ENCODE measurements at regions not wholly inside any gene's neighbourhood (a gene's known extent, or its start where the extent isn't known, plus 50 kb on each side); places are given as distances from the start of the nearest gene placed in this dataset.
A peak's percentile ranks its signal among the peaks of the same experiment; 100 is the strongest.
"Not testable (repeated sequence)": the region's sequence is repeated elsewhere in the genome, so short reads cannot be mapped to it uniquely, and the experiment has no call there.

- no peak for ATAC-seq
- DNase-seq (ENCODE audit: low spot score): no peak
Observed at GRCh38 chr11:82536706-82537105, 197.0 kb downstream of the FAM181B start.

DNA sequence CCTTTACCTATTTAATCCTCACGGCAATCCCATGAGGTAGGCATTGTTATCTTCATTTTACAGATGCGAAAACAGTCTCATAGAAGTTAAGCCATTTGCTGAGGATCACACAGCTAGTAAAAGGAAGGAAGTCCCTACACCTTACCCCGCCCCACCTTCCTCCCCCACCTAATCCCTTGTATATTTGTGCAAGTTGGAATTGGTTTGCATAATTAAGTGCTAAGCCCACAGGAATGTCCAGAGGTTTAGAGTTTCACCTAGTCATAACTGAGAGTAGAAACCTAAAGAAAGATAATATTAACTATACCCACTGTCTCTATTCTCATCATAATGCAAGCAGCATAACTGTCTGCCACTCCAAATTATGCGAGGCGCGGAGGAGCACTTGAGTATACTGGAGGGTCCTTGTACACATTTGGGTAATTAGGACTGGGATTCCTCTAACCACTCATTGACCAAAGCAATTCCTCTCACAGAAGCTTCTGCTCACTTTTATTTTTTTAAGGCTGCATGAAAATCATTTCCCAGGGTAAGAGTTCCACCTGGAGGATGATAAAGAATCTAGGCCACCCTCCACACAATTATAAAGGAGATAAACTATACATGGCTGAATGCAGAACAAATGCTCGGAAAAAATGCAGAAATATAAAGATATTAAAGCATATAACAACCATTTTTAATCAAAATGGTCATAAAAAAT, 199.9 kb downstream of the FAM181B start:
- no peak for ATAC-seq
- no peak for DNase-seq (ENCODE audit: low spot score)

- no peak for ATAC-seq
- no peak for DNase-seq (ENCODE audit: low spot score)
Observed at GRCh38 chr11:82529936-82530335, 203.7 kb downstream of the FAM181B start.

DNA sequence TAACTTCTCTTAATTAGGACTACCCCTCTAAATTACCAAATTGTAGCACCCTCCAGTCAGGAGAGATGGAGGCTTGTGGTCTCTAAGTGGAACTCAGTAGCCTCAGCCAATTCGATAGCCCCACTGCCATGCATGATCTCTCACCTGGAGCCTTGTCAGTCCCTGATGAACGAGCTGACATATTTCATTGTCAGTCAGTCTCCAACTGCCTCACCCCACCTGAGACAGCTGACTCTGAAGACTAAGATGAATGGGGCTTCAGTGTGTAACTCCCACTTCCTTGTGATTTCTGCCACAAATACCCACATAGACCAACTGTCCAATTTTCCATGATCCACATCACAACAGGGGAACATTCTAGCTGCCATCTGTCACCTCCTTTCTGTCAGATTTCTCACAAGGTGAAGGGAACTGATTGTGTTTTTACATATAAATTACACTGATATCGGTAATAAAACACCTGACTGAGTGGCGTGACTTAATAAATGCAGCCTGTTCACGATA, 206.5 kb downstream of the FAM181B start:
- DNase-seq (ENCODE audit: low spot score): no peak

GRCh38 chr11:82523141-82523540, 210.5 kb downstream of the FAM181B start:
- ATAC-seq: no peak
- no peak for DNase-seq (ENCODE audit: low spot score)

More for the DNA sequence above, 206.5 kb downstream of the FAM181B start:
- ATAC-seq: no peak

DNA sequence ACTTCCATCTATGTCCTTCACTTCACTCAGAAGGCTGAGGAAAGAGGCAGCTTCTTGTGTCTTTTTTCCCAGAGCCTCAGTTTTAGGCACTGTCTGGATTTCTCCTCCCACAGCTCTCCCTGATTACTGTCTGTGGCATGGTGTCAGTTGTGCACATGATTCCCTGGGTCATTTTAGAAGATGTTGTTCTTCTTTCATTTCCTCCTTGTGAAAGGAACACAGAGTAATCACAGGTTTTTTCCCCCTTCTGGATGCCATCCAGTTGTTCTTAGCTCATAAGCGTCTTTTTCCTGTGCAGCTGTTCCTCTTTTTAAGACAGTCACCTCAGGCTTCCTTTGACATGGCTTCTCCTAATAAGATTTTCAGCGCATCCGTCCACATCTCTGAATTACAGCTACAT, 212.2 kb downstream of the FAM181B start:
- ATAC-seq: peak; percentile 31
- no peak for DNase-seq (ENCODE audit: low spot score)

GRCh38 chr11:82507288-82507687, 226.4 kb downstream of the FAM181B start:
- DNase-seq (ENCODE audit: low spot score) (no peak), ATAC-seq (no peak)

- ATAC-seq: no peak
- no peak for DNase-seq (ENCODE audit: low spot score)
Observed at GRCh38 chr11:82505379-82505778, 228.3 kb downstream of the FAM181B start.

- not testable (repeated sequence) for DNase-seq (ENCODE audit: low spot score); ATAC-seq
Observed at GRCh38 chr11:82501174-82501573, 232.5 kb downstream of the FAM181B start.

- ATAC-seq (peak; percentile 50), DNase-seq (ENCODE audit: low spot score) (no peak)
Observed at GRCh38 chr11:82494988-82495432, 238.7 kb downstream of the FAM181B start.

DNA sequence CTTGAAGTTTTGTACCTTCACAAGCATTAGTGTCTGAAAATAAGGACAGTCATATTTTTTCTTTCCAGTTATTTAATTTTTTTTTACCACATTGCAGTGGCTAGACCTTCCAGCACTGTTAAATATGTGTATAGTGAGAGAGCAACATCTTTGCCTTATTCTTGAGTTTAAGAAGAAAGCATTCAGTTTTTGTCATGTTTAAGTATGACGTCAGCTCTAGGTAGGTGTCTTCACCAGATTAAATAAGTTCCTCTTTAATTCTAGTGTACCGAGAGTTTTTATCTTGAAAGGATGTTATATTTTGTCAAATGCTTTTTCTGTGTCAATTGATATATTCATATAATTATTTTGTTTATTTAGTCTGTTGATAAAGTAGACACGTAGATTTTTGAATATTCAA, 258.8 kb downstream of the FAM181B start:
- ATAC-seq (no peak), DNase-seq (ENCODE audit: low spot score) (no peak)

DNA sequence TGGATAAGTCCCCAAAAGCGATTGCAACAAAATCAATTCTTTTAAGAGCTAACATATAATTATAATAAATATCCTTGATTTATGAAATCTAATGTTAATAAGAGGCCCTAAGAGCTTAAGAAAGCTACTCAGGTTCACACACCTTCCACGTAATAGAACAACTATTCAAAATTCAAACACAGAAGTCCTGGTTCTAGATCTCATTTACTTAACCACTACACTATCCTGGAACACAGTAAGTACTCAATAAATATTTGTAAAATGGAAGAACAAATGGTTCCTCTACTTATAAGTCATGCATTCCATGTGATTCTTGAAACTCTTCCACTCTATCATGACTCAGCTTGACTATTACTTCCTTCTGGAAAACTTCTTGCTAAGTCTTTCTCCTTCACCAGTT, 268.2 kb downstream of the FAM181B start:
- no peak for ATAC-seq
- no peak for DNase-seq (ENCODE audit: low spot score)

DNA sequence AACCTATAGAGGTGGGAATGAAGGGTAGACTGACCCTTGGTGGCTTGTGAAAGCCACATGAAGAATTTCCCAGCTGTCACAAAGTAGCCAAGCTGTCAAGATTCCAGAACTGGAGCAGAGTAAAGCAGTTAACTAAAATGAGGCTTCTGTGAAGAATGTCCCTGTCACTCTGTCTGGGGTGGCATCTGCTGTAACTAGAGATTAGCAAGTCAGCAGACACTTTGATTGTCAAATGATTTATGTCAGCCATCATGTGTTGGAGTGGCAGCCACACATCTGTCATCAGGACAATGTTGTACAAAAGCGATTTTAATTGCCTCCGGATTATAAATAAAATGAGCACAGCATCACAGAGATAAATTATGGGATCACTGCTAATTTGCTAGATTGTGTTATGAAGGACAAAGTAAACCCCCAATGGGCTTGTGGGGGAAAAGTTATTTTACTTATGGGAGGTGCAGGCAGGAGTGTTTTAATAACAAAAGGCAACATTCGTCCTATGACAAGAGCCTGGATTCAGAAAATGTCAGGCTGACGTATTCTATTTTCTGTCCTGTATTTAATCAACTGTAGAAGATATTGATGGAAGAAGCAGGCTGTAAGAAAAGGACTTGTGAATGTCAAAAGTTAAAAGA, 270.9 kb downstream of the FAM181B start:
- no peak for ATAC-seq
- DNase-seq (ENCODE audit: low spot score): no peak

DNA sequence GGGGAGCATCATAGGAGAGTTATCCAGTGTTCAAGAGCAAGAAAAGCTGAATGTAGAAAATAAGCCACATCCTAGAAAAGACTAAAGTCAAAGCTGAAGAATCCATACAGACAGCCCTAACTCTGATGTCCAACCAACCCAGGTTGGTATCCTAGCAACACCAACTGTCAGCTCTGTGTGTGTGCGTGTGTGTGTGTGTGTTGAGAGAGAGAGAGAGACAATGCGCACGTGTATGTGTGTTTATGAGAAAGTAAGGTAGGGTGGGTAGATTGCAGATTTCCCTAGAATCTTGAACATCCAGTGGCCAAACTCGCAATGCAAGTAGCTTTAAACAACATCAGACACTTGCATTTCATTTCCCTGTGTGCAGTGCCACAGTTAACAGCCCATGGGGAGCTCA, 274.9 kb downstream of the FAM181B start:
- DNase-seq (ENCODE audit: low spot score): no peak
- no peak for ATAC-seq

GRCh38 chr11:82458147-82458546, 275.5 kb downstream of the FAM181B start:
- ATAC-seq (no peak), DNase-seq (ENCODE audit: low spot score) (no peak)

DNA sequence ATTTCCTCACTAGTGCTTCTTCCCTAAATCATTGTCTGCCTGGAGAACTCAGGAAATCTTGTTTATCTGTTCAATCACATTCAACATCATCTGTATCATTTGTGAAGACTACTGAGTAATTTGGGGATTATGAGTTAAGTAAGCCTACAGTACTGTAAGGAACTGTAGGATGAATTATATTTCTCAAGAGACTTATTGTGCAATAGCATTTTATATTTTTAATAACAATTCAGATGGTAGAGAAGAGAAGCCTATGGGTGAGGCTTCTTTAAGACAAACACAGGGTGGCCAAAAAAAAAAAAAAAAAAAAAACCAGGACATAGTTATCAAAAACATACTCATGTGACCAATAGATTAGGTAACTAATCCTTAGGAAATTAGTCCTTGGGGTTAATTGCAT, 282.7 kb downstream of the FAM181B start:
- ATAC-seq (no peak), DNase-seq (ENCODE audit: low spot score) (no peak)

- DNase-seq (ENCODE audit: low spot score) (no peak), ATAC-seq (no peak)
Observed at GRCh38 chr11:82406611-82407010, 327.1 kb downstream of the FAM181B start.

- DNase-seq (ENCODE audit: low spot score) (no peak), ATAC-seq (no peak)
Observed at GRCh38 chr11:82405421-82405820, 328.2 kb downstream of the FAM181B start.

DNA sequence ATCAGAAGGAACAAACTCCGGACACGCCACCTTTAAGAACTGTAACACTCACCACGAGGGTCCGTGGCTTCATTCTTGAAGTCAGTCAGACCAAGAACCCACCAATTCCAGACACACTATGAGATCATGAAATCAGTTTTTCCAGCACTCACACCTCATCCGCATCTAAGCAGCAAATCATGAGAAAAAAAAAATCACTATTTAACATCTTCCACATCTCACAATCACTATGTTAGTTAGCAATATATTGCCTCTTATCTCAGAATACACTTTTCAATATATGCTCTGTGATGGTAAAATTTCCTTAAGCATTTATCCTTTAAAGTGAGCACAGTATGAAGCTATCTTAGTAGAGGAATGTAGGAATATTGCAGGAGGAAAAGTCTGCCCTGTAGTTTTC, 328.7 kb downstream of the FAM181B start:
- DNase-seq (ENCODE audit: low spot score): no peak
- no peak for ATAC-seq

DNA sequence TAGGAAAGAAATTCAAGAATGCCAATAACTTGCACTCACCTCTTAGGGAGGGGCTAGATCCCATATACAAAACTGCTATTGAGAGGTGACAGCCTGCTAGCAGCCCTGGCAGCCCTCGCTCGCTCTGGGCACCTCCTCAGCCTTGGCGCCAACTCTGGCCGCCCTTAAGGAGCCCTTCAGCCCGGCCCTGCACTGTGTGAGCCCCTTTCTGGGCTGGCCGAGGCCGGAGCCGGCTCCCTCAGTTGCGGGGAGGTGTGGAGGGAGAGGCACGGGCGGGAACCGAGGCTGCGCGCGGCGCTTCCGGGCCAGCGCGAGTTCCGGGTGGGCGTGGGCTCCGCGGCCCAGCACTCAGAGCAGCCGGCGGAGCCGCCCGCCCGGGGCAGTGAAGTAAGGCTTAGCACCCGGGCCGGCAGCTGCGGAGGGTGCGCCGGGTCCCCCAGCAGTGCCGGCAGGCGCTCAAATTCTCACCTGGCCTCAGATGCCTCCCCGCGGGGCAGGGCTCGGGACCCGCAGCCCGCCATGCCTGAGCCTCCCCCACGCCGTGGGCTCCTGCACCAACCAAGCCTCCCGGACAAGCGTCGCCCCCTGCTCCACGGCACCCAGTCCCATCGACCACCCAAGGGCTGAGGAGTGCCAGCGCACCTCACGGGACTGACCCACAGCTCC, 329.9 kb downstream of the FAM181B start:
- DNase-seq (ENCODE audit: low spot score): no peak
- no peak for ATAC-seq

- DNase-seq (ENCODE audit: low spot score) (no peak), ATAC-seq (peak; percentile 48)
Observed at GRCh38 chr11:82398300-82398815, 335.3 kb downstream of the FAM181B start.

- ATAC-seq; DNase-seq (ENCODE audit: low spot score): not testable (repeated sequence)
Observed at GRCh38 chr11:82396639-82397038, 337.0 kb downstream of the FAM181B start.

Data from left lobe of liver (tissue), 2 donors.